CD14-positive monocyte (primary cell): ENCODE measurements at regions not wholly inside any gene's neighbourhood (a gene's known extent, or its start where the extent isn't known, plus 50 kb on each side); places are given as distances from the start of the nearest gene placed in this dataset.

Experiments used
- DNase-seq, 3 donors: peaks; one replicate each; pipeline ENCODE4 v3.0.0-alpha.2; 2011 to 2022
- H2AFZ ChIP-seq: 2 replicates; pipeline ENCODE4 v1.6.0; 2012; ENCODE audit warnings: mild to moderate bottlenecking, low read depth, low read length, inconsistent platforms; ENCODE audit not compliant: insufficient read depth, poor library complexity, severe bottlenecking
- H3K27ac ChIP-seq, 2 donors: 1 replicate in 1 of 2; 2 replicates in 1 of 2; pipeline ENCODE4 v1.5.1; 2012 to 2013; ENCODE audit warnings: low read length in 2 of 2, control low read depth in 1 of 2, inconsistent platforms in 1 of 2, low read depth in 1 of 2, mild to moderate bottlenecking in 1 of 2
- H3K27me3 ChIP-seq, 2 donors: one replicate each; pipeline versions ENCODE4 v1.6.0 to v1.6.1; 2011 to 2013; ENCODE audit warnings: low read length in 2 of 2; ENCODE audit not compliant: control insufficient read depth in 2 of 2, insufficient read depth in 2 of 2
- H3K36me3 ChIP-seq, 2 donors: replicated peaks in 1 of 2; 1 replicate in 1 of 2; 2 replicates in 1 of 2; pipeline versions ENCODE4 v1.5.1 to v1.6.1; 2012 to 2013; ENCODE audit warnings: low read length in 2 of 2, control low read depth in 1 of 2, inconsistent platforms in 1 of 2, mild to moderate bottlenecking in 1 of 2; ENCODE audit not compliant: insufficient read depth in 2 of 2, control insufficient read depth in 1 of 2
- H3K4me1 ChIP-seq, 2 donors: 1 replicate in 1 of 2; 2 replicates in 1 of 2; pipeline versions ENCODE4 v1.5.1 to v1.6.1; 2012 to 2013; ENCODE audit warnings: low read length in 2 of 2, control low read depth in 1 of 2, inconsistent platforms in 1 of 2, mild to moderate bottlenecking in 1 of 2, moderate library complexity in 1 of 2; ENCODE audit not compliant: insufficient read depth in 2 of 2, control insufficient read depth in 1 of 2
- H3K4me2 ChIP-seq: replicated peaks from 2 replicates; pipeline ENCODE3; 2012; ENCODE audit warnings: low read length, moderate library complexity, mild to moderate bottlenecking; ENCODE audit not compliant: poor library complexity, severe bottlenecking; ENCODE audit errors: extremely low read depth
- H3K4me3 ChIP-seq, 3 experiments: fragments of 200-600 bp in 1 of 3; sonication (generic) in 1 of 3; replicated peaks in 1 of 3; 1 replicate in 2 of 3; 2 replicates in 1 of 3; pipeline ENCODE4 v1.5.1; 2011 to 2013; ENCODE audit warnings: low read length in 3 of 3, mild to moderate bottlenecking in 3 of 3, control low read depth in 2 of 3, low read depth in 2 of 3, inconsistent platforms in 1 of 3, moderate library complexity in 1 of 3
- H3K79me2 ChIP-seq: 2 replicates; pipeline ENCODE4 v1.6.0; 2012; ENCODE audit warnings: mild to moderate bottlenecking, control low read depth, inconsistent platforms, low read length, moderate library complexity; ENCODE audit not compliant: insufficient read depth
- H3K9ac ChIP-seq: 2 replicates; pipeline ENCODE4 v1.6.0; 2017; ENCODE audit warnings: low read length, mild to moderate bottlenecking; ENCODE audit not compliant: insufficient read depth, poor library complexity, severe bottlenecking
- H3K9me3 ChIP-seq, 2 donors: replicated peaks in 1 of 2; 1 replicate in 1 of 2; 2 replicates in 1 of 2; pipeline versions ENCODE4 v1.5.1 to v1.6.1; 2012 to 2013; ENCODE audit warnings: low read length in 2 of 2, control low read depth in 1 of 2; ENCODE audit not compliant: control insufficient read depth in 1 of 2, insufficient read depth in 1 of 2
- H4K20me1 ChIP-seq: 2 replicates; pipeline ENCODE4 v1.6.0; 2012; ENCODE audit warnings: mild to moderate bottlenecking, low read length, control low read depth, moderate library complexity; ENCODE audit not compliant: insufficient read depth
- H3K27ac Mint-ChIP-seq, 7 donors: one replicate each; pipeline ENCODE4 v1.8.0; 2020; ENCODE audit warnings: mild to moderate bottlenecking in 7 of 7, mixed read lengths in 7 of 7, moderate library complexity in 6 of 7, inconsistent platforms in 2 of 7
- H3K27me3 Mint-ChIP-seq, 3 donors: one replicate each; pipeline ENCODE4 v1.8.0; 2021 to 2022; ENCODE audit warnings: low read depth in 3 of 3, mild to moderate bottlenecking in 3 of 3, mixed read lengths in 3 of 3, moderate library complexity in 3 of 3, inconsistent platforms in 1 of 3
- H3K36me3 Mint-ChIP-seq, 2 donors: one replicate each; pipeline ENCODE4 v1.8.0; 2020; ENCODE audit warnings: mixed read lengths in 2 of 2, inconsistent platforms in 1 of 2, mild to moderate bottlenecking in 1 of 2
- H3K4me1 Mint-ChIP-seq: one replicate; pipeline ENCODE4 v1.8.0; 2020; ENCODE audit warnings: mild to moderate bottlenecking, mixed read lengths
- H3K4me3 Mint-ChIP-seq, 2 donors: one replicate each; pipeline ENCODE4 v1.8.0; 2020; ENCODE audit warnings: mild to moderate bottlenecking in 2 of 2, mixed read lengths in 2 of 2, moderate library complexity in 1 of 2
- H3K9me3 Mint-ChIP-seq, 7 donors: one replicate each; pipeline ENCODE4 v1.8.0; 2020 to 2022; ENCODE audit warnings: mixed read lengths in 7 of 7, mild to moderate bottlenecking in 6 of 7, moderate library complexity in 6 of 7, inconsistent platforms in 2 of 7
- WGBS: methylation state at CpG from one replicate; pipeline ENCODE4 v1.1.5; 2013; ENCODE audit warnings: missing lambda C conversion rate; ENCODE audit not compliant: insufficient coverage; 5-methylcytosine and 5-hydroxymethylcytosine counted together
- intact Hi-C, 2 donors: fragments of 100-400 bp; cut with micrococcal nuclease; formaldehyde crosslinking; loops; one replicate each; pipeline versions ENCODE4 v1.15.0 to v1.15.1; 2023
- TF ChIP-seq, protein P1 (sequence below): fragments of 200-600 bp; IDR thresholded peaks from one replicate; pipeline ENCODE4 v1.8.0; 2022; ENCODE audit warnings: antibody characterized with exemption, mild to moderate bottlenecking

DNA sequence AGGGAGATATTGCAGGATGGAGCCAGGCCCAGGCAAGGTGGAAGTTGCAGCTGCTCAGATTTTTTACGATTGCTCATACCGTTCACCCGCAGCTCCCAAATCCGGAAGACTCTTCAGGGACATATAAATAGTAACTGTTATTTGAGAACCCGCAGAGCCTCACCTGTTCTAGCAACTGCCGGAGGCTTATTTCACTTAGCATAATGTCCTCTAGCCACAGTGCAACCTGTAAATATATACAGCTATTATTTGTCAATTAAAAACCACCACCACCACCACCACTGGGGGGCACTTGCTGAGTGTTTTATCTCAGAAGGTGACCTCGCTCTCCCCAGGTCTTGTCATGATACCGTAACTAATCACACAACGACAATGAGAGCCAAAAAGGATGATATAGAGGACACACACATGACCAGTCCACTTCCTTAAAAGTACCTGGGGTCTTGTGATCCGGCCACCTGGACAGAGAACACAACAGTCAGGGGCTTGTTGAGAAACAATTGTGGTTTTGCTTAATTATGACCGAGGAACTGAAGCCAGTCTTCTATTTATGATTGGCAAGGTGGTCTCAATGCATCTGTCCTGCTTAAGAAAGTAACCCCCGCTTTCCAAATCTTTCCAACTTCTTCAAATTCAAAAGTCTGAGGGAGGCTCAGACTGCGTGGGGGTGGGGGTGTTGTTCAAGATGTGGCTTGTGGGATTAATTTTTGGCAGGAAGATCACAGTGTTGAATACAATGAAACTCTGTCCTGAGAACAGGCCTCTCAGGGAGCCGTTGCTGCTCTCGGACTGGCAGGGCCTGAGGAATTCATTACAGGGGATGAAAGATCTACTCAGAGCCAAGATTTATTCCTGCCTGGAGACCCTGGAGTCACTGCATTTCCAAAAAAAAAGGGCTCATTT lies 72.3 kb upstream of the PRNP start:
- intact Hi-C loops, result loop anchor here in 1 of 2 donors (2.0 to 10.0 kb wide), 2 partner anchors 51 to 107 kb away; partner anchors contain the start of gene PRND
- Histone ChIP-seq H3K4me2 (peak overlapping the region; percentile 65), H3K9ac (no peak overlapping the region), H3K79me2 (no peaks in the 10 kb centered on the region), H3K9me3 (peaks cover 15 to 16% of the 10 kb centered on the region in 2 donors), H3K4me1 (peaks cover 14 to 22% of the 10 kb centered on the region in 2 donors), H2AFZ (peak overlapping the region; percentile 9), H3K27ac (no peak overlapping the region), H3K36me3 (no peaks in the 10 kb centered on the region), H3K27me3 (no peaks in the 10 kb centered on the region), H4K20me1 (no peaks in the 10 kb centered on the region), H3K4me3 (peak overlapping the region in 1 of 3 experiments; percentile 26)
- TF ChIP-seq, protein P1, sequence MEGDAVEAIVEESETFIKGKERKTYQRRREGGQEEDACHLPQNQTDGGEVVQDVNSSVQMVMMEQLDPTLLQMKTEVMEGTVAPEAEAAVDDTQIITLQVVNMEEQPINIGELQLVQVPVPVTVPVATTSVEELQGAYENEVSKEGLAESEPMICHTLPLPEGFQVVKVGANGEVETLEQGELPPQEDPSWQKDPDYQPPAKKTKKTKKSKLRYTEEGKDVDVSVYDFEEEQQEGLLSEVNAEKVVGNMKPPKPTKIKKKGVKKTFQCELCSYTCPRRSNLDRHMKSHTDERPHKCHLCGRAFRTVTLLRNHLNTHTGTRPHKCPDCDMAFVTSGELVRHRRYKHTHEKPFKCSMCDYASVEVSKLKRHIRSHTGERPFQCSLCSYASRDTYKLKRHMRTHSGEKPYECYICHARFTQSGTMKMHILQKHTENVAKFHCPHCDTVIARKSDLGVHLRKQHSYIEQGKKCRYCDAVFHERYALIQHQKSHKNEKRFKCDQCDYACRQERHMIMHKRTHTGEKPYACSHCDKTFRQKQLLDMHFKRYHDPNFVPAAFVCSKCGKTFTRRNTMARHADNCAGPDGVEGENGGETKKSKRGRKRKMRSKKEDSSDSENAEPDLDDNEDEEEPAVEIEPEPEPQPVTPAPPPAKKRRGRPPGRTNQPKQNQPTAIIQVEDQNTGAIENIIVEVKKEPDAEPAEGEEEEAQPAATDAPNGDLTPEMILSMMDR, result peak; percentile 48
- 19% methylated on average over 8 of the region's 15 CpGs for WGBS
- Mint-ChIP-seq H3K4me3 (peak overlapping the region; percentile 20 to 66), H3K27me3 (peaks cover 0 to 8% (median 5%) of the 10 kb centered on the region in 3 donors), H3K27ac (peak overlapping the region in 5 of 7 donors; percentile 51 to 85 (median 66)), H3K36me3 (peaks cover 0 to 3% of the 10 kb centered on the region in 2 donors), H3K4me1 (peaks cover 19% of the 10 kb centered on the region), H3K9me3 (peaks cover 15 to 24% (median 22%) of the 10 kb centered on the region in 7 donors)
- peak; percentile 35 to 68 (median 59) for DNase-seq

DNA sequence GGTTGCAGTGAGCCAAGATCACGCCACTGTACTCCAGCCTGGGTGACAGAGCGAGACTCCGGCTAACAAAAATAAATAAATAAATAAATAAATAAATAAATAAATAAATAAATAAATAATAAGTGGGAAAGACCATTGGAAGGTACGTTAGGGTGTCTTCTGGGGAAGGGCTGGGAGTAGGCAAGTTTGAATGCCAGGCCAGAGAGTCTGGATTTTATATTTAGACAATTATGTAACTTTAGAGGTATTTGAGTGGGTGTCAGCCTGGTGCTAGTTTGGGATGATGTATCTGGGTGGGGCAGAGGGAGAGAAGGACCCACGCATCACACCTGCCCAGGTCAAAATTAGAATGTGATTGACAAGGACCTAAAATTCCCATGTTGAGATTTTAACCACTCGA lies 73.1 kb upstream of the PRNP start:
- DNase-seq, result no peak
- Histone ChIP-seq H2AFZ (no peak overlapping the region), H3K36me3 (no peaks in the 10 kb centered on the region), H3K9ac (no peak overlapping the region), H3K4me3 (no peak overlapping the region), H3K4me2 (no peak overlapping the region), H3K79me2 (no peaks in the 10 kb centered on the region), H4K20me1 (no peaks in the 10 kb centered on the region), H3K27ac (no peak overlapping the region), H3K27me3 (no peaks in the 10 kb centered on the region), H3K4me1 (peaks cover 17 to 26% of the 10 kb centered on the region in 2 donors), H3K9me3 (peaks cover 15 to 16% of the 10 kb centered on the region in 2 donors)
- Mint-ChIP-seq H3K4me3 (no peak overlapping the region), H3K27ac (peak overlapping the region in 1 of 7 donors; percentile 71), H3K36me3 (peaks cover 0 to 3% of the 10 kb centered on the region in 2 donors), H3K27me3 (peaks cover 0 to 8% (median 5%) of the 10 kb centered on the region in 3 donors), H3K9me3 (peaks cover 15 to 24% (median 21%) of the 10 kb centered on the region in 7 donors), H3K4me1 (peaks cover 26% of the 10 kb centered on the region)
- intact Hi-C loops, result loop anchor here in 1 of 2 donors (10.0 kb wide), 1 partner anchor 52 kb away; no protein-coding TSS in a partner anchor
- TF ChIP-seq, protein P1, result no peak
- WGBS, result 79% methylated on average over 2 of the region's 6 CpGs
